ENCODE measurements at regions not wholly inside any gene's neighbourhood (a gene's known extent, or its start where the extent isn't known, plus 50 kb on each side); places are given as distances from the start of the nearest gene placed in this dataset.

DNA sequence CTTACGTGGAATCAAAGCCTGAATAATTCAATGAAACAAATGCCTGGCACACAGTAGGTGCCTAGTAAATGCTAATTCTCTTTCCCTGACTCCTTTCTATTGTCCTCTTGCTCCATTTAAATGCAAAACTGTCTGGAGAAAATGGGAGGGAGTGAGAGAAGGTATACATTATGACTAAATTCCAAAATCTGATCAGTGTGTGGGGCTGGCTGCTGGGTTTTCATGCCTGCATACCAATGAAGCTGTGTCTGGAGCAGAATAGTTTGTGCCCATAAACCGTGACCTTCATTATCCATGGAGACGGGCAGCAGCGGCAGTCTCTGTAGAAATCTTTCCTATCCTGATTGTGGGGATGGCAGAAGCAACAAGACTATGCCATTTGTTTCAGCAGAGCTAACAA, 223.4 kb upstream of the ZBED5 start:
- DNase-seq (ENCODE audit: low spot score) (no peak), ATAC-seq (ENCODE audit: low read depth) (no peak)
- Histone ChIP-seq H3K4me3 (ENCODE audit: severe bottlenecking) (no peak overlapping the region), H3K36me3 (ENCODE audit: low read depth) (no peaks in the 10 kb centered on the region), H3K9me3 (ENCODE audit: severe bottlenecking) (no peaks in the 10 kb centered on the region), H3K4me1 (ENCODE audit: insufficient read depth, poor library complexity, severe bottlenecking) (no peaks in the 10 kb centered on the region), H3K27me3 (ENCODE audit: insufficient read depth, poor library complexity, severe bottlenecking) (peaks cover 4% of the 10 kb centered on the region), H3K27ac (ENCODE audit: poor library complexity, severe bottlenecking) (no peak overlapping the region)
- TF ChIP-seq, protein P1, sequence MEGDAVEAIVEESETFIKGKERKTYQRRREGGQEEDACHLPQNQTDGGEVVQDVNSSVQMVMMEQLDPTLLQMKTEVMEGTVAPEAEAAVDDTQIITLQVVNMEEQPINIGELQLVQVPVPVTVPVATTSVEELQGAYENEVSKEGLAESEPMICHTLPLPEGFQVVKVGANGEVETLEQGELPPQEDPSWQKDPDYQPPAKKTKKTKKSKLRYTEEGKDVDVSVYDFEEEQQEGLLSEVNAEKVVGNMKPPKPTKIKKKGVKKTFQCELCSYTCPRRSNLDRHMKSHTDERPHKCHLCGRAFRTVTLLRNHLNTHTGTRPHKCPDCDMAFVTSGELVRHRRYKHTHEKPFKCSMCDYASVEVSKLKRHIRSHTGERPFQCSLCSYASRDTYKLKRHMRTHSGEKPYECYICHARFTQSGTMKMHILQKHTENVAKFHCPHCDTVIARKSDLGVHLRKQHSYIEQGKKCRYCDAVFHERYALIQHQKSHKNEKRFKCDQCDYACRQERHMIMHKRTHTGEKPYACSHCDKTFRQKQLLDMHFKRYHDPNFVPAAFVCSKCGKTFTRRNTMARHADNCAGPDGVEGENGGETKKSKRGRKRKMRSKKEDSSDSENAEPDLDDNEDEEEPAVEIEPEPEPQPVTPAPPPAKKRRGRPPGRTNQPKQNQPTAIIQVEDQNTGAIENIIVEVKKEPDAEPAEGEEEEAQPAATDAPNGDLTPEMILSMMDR (IDR thresholded peaks at IDR 0.05; ENCODE audit: poor library complexity, severe bottlenecking) = no peak

DNA sequence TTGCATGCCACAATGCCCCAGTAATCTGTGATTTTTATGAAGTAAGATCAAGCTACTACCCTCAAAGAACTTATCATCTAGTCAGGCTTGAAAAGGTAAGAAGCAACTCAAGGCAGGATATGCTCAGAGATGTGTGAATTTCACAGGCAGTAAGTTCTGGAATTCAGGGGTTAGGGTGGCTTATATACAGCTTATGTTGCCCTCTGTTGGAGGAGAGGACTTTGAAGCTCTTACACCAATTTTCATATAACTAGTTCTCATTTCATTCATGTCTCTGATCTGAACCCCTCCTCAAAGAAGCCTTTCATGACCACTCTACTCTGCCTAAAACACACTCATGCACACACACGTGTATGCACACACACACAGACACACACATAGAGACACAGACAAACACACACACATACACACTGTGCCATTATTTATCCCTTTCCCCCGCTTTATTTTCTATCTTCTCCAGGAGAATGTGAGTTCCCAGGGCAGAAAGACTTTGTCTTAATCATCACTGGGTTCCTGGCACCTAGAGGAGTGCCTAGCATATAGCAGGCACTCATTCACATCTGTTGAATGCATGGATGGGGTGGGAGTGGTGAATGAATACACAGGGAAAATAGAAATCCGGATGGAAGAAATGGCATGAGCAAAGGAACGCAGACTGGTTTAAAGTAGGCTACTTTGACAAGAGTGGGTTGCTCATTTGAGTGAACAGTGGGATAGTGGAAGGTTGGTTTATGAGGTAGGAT, 220.7 kb upstream of the ZBED5 start:
- Histone ChIP-seq H3K4me3 (ENCODE audit: severe bottlenecking) (no peak overlapping the region), H3K9me3 (ENCODE audit: severe bottlenecking) (no peaks in the 10 kb centered on the region), H3K27me3 (ENCODE audit: insufficient read depth, poor library complexity, severe bottlenecking) (no peaks in the 10 kb centered on the region), H3K4me1 (ENCODE audit: insufficient read depth, poor library complexity, severe bottlenecking) (no peaks in the 10 kb centered on the region), H3K27ac (ENCODE audit: poor library complexity, severe bottlenecking) (no peak overlapping the region), H3K36me3 (ENCODE audit: low read depth) (no peaks in the 10 kb centered on the region)
- ATAC-seq (ENCODE audit: low read depth) (no peak), DNase-seq (ENCODE audit: low spot score) (no peak)
- TF ChIP-seq, protein P1 (IDR thresholded peaks at IDR 0.05; ENCODE audit: poor library complexity, severe bottlenecking) = peak; percentile 15

DNA sequence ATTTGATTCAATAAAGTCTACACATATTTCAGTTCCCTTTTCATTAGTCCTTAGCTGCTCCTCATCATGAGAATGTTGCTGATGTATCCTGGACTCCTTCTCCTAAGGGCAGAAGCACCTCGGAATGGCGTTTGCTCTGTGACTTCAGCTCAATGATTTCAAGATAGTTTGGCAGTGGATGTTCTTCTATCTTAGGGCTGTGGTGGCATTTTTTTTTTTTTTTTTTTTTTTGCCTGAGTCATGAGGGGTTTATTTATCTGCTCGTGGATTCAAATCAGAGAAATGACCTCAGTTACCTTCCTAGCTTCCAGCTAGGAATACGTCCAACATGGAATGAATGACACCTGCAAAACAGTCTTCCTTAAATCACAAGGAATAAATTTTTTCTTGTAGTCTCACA, 220.0 kb upstream of the ZBED5 start:
- DNase-seq (ENCODE audit: low spot score) (no peak), ATAC-seq (ENCODE audit: low read depth) (no peak)
- H3K36me3 ChIP-seq (ENCODE audit: low read depth) = no peaks in the 10 kb centered on the region
- H3K27me3 ChIP-seq (ENCODE audit: insufficient read depth, poor library complexity, severe bottlenecking) = no peaks in the 10 kb centered on the region
- H3K27ac ChIP-seq (ENCODE audit: poor library complexity, severe bottlenecking) = no peak overlapping the region
- H3K4me1 ChIP-seq (ENCODE audit: insufficient read depth, poor library complexity, severe bottlenecking) = no peaks in the 10 kb centered on the region
- TF ChIP-seq, protein P1 (IDR thresholded peaks at IDR 0.05; ENCODE audit: poor library complexity, severe bottlenecking) = no peak
- no peak overlapping the region for H3K4me3 ChIP-seq (ENCODE audit: severe bottlenecking)
- no peaks in the 10 kb centered on the region for H3K9me3 ChIP-seq (ENCODE audit: severe bottlenecking)

DNA sequence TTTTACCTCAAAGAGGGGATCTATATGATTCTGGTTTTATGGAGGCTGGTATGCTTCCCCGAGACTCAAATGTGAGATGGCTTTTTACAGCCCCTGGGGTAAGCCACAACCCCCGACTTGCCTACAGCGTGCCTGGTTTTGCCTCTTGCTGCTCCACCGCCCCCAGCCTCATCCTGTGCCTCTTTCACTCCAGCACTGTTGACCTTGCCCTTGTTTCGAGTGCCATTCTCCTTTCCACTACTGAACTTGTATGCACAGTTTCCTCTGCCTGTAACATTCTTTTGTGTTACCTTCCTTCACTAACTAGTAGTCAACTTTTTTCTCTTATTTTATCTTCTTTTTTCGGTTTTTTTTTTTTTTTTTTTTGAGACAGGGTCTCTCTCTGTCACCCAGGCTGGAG, 219.0 kb upstream of the ZBED5 start:
- no peaks in the 10 kb centered on the region for H3K36me3 ChIP-seq (ENCODE audit: low read depth)
- ATAC-seq (ENCODE audit: low read depth) (no peak), DNase-seq (ENCODE audit: low spot score) (no peak)
- H3K27me3 ChIP-seq (ENCODE audit: insufficient read depth, poor library complexity, severe bottlenecking) = no peaks in the 10 kb centered on the region
- TF ChIP-seq, protein P1 (IDR thresholded peaks at IDR 0.05; ENCODE audit: poor library complexity, severe bottlenecking) = no peak
- H3K4me1 ChIP-seq (ENCODE audit: insufficient read depth, poor library complexity, severe bottlenecking) = peaks cover under 1% of the 10 kb centered on the region
- H3K27ac ChIP-seq (ENCODE audit: poor library complexity, severe bottlenecking) = no peak overlapping the region
- H3K9me3 ChIP-seq (ENCODE audit: severe bottlenecking) = no peaks in the 10 kb centered on the region
- H3K4me3 ChIP-seq (ENCODE audit: severe bottlenecking) = no peak overlapping the region

DNA sequence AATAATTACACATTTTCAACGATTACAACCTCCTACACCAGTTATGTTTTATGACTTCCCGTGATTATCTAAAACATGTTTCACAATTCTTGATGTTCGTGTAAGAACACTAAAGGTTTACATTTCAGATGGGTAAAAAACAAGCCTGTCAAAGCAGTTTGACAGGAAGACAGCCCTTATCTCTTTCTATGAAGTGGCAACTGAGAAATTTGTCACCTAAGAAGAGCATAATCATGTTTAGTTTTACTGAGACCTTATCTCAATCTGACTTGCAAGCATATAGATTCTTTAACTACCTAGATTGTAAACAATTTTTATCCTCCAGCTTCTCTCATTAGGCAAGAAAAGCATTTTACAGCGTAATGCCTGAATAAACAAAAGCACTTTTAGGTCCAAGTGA, 218.4 kb upstream of the ZBED5 start:
- ATAC-seq (ENCODE audit: low read depth) = no peak

More for the DNA sequence above, 218.4 kb upstream of the ZBED5 start:
- TF ChIP-seq, protein P1 (IDR thresholded peaks at IDR 0.05; ENCODE audit: poor library complexity, severe bottlenecking) = no peak
- Histone ChIP-seq H3K27ac (ENCODE audit: poor library complexity, severe bottlenecking) (no peak overlapping the region), H3K36me3 (ENCODE audit: low read depth) (no peaks in the 10 kb centered on the region), H3K9me3 (ENCODE audit: severe bottlenecking) (no peaks in the 10 kb centered on the region), H3K4me3 (ENCODE audit: severe bottlenecking) (no peak overlapping the region), H3K27me3 (ENCODE audit: insufficient read depth, poor library complexity, severe bottlenecking) (no peaks in the 10 kb centered on the region), H3K4me1 (ENCODE audit: insufficient read depth, poor library complexity, severe bottlenecking) (peaks cover 3% of the 10 kb centered on the region)
- DNase-seq (ENCODE audit: low spot score) = no peak
